ENCODE measurements at regions not wholly inside any gene's neighbourhood (a gene's known extent, or its start where the extent isn't known, plus 50 kb on each side); places are given as distances from the start of the nearest gene placed in this dataset.

DNA sequence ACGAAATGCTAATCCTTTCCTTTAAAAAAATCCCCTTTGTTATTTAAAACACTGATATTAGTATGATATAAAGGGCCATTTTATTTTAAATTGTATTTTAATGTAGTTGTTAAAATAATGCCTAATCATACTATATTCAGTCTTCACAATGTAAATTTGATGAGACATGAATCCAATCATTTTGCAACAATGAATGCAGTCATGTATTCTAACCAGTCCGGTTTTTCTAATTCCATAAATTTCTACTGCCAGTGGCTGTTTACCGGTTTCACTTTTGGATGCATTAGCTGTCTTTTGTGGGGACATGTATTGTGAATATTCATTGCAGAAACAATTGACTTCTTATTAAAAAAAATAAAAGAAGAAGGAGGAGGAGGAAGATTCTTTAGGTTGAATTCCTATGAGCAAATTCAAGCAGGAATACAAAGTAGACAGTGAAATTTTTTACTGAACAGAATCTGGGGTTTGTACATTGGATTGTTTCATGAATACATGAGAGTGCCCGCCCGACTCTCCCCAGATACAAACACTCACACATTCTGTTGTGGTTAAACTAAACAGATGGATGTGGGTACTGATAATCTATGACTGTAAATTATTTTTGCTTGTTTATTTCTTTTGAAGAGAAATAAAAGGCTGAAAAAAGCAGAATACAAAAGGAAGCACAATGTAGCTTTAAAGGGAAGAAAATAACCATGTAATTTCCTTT lies 624.8 kb upstream of the PTBP2 start:
- TF ChIP-seq, protein P1, sequence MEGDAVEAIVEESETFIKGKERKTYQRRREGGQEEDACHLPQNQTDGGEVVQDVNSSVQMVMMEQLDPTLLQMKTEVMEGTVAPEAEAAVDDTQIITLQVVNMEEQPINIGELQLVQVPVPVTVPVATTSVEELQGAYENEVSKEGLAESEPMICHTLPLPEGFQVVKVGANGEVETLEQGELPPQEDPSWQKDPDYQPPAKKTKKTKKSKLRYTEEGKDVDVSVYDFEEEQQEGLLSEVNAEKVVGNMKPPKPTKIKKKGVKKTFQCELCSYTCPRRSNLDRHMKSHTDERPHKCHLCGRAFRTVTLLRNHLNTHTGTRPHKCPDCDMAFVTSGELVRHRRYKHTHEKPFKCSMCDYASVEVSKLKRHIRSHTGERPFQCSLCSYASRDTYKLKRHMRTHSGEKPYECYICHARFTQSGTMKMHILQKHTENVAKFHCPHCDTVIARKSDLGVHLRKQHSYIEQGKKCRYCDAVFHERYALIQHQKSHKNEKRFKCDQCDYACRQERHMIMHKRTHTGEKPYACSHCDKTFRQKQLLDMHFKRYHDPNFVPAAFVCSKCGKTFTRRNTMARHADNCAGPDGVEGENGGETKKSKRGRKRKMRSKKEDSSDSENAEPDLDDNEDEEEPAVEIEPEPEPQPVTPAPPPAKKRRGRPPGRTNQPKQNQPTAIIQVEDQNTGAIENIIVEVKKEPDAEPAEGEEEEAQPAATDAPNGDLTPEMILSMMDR (optimal IDR thresholded peaks at IDR 0.05 in 1 of 3, IDR thresholded peaks at IDR 0.05 in 1 of 3, conservative IDR thresholded peaks at IDR 0.05 in 1 of 3; ENCODE audit: extremely low read depth in 1 of 3, insufficient read depth in 2 of 3, low read length in 3 of 3): no peak
- no peak for TF ChIP-seq EZH2 (IDR thresholded peaks at IDR 0.05; ENCODE audit: low read length)

Data from keratinocyte (primary cell).